ENCODE measurements at regions not wholly inside any gene's neighbourhood (a gene's known extent, or its start where the extent isn't known, plus 50 kb on each side); places are given as distances from the start of the nearest gene placed in this dataset.
"Not testable (repeated sequence)": the region's sequence is repeated elsewhere in the genome, so short reads cannot be mapped to it uniquely, and the experiment has no call there.

GRCh38 chr14:105772710-105773250 is 246.4 kb downstream of the TMEM121 start:
- H4K20me1 ChIP-seq, H3K27ac ChIP-seq, H3K36me3 ChIP-seq, H3K27me3 ChIP-seq, H3K9ac ChIP-seq, H3K4me3 ChIP-seq: not testable (repeated sequence)
- peaks cover 10 to 32% (median 24%) of the 10 kb centered on the region in 10 experiments; a peak in 19 of 20 replicates for H3K4me1 ChIP-seq
- peak overlapping the region in 2 of 11 experiments; percentile 12 to 17; a peak in 2 of 22 replicates for H3K4me2 ChIP-seq
- H3K9me3 ChIP-seq (replicated peaks in 1 of 11): peaks cover 3 to 13% (median 10%) of the 10 kb centered on the region in 11 experiments

- Histone ChIP-seq H3K27me3 (no peaks in the 10 kb centered on the region), H3K4me3 (no peak overlapping the region), H3K9ac (no peak overlapping the region), H3K4me1 (peaks cover 10 to 32% (median 24%) of the 10 kb centered on the region in 10 experiments; a peak in 19 of 20 replicates), H4K20me1 (no peaks in the 10 kb centered on the region), H3K4me2 (peak overlapping the region in 2 of 11 experiments; percentile 15 to 66; a peak in 4 of 22 replicates), H3K9me3 (replicated peaks in 1 of 11) (peaks cover 11 to 21% (median 18%) of the 10 kb centered on the region in 11 experiments), H3K27ac (no peak overlapping the region), H3K36me3 (no peaks in the 10 kb centered on the region)
- no peak for TF ChIP-seq Cebpa-rat (IDR thresholded peaks at IDR 0.05)
Observed at GRCh38 chr14:105773584-105773983, 247.2 kb downstream of the TMEM121 start.

GRCh38 chr14:105774001-105774400 is 247.6 kb downstream of the TMEM121 start:
- no peak for TF ChIP-seq Cebpa-rat (IDR thresholded peaks at IDR 0.05)
- Histone ChIP-seq H3K36me3 (no peaks in the 10 kb centered on the region), H3K27ac (no peak overlapping the region), H4K20me1 (no peaks in the 10 kb centered on the region), H3K9me3 (replicated peaks in 1 of 11) (peaks cover 15 to 25% (median 22%) of the 10 kb centered on the region in 11 experiments), H3K4me3 (no peak overlapping the region), H3K27me3 (no peaks in the 10 kb centered on the region), H3K4me1 (peaks cover 10 to 32% (median 24%) of the 10 kb centered on the region in 10 experiments; a peak in 19 of 20 replicates), H3K9ac (no peak overlapping the region), H3K4me2 (peak overlapping the region in 2 of 11 experiments; percentile 15 to 66; a peak in 5 of 22 replicates)

- not testable (repeated sequence) for H3K9ac ChIP-seq
Observed at GRCh38 chr14:105774585-105775348, 248.4 kb downstream of the TMEM121 start.

GRCh38 chr14:105775349-105775923 is 249.1 kb downstream of the TMEM121 start:
- not testable (repeated sequence) for H3K27me3 ChIP-seq, H3K36me3 ChIP-seq, H3K4me3 ChIP-seq, H4K20me1 ChIP-seq
- Histone ChIP-seq H3K9me3 (replicated peaks in 1 of 11) (peaks cover 29 to 39% (median 37%) of the 10 kb centered on the region in 11 experiments), H3K27ac (peak overlapping the region in 2 of 11 experiments; percentile 7 to 32; a peak in 3 of 22 replicates), H3K4me2 (peak overlapping the region; percentile 35 to 77 (median 66); a peak in 20 of 22 replicates), H3K9ac (peak overlapping the region in 2 of 11 experiments; percentile 15 to 29; a peak in 1 of 22 replicates), H3K4me1 (peaks cover 10 to 32% (median 24%) of the 10 kb centered on the region in 10 experiments; a peak in 19 of 20 replicates)

More at GRCh38 chr14:105774585-105775348, 248.4 kb downstream of the TMEM121 start:
- H3K27ac ChIP-seq, H4K20me1 ChIP-seq, H3K36me3 ChIP-seq, H3K4me3 ChIP-seq, H3K27me3 ChIP-seq: not testable (repeated sequence)
- H3K9me3 ChIP-seq (replicated peaks in 1 of 11): peaks cover 23 to 33% (median 30%) of the 10 kb centered on the region in 11 experiments
- H3K4me1 ChIP-seq: peaks cover 10 to 32% (median 24%) of the 10 kb centered on the region in 10 experiments; a peak in 19 of 20 replicates
- H3K4me2 ChIP-seq: peak overlapping the region; percentile 35 to 77 (median 66); a peak in 18 of 22 replicates

GRCh38 chr14:105776112-105776511 is 249.7 kb downstream of the TMEM121 start:
- H4K20me1 ChIP-seq, H3K27me3 ChIP-seq, H3K4me3 ChIP-seq, H3K36me3 ChIP-seq: not testable (repeated sequence)
- peaks cover 36 to 46% (median 44%) of the 10 kb centered on the region in 11 experiments for H3K9me3 ChIP-seq (replicated peaks in 1 of 11)
- 0 out of 22 replicates have a peak overlapping the region, but pooled peaks of 2 of the 11 experiments have one; percentile 15 to 29 for H3K9ac ChIP-seq
- peak overlapping the region in 1 of 11 experiments; percentile 7; a peak in 1 of 22 replicates for H3K27ac ChIP-seq
- H3K4me1 ChIP-seq: peaks cover 10 to 32% (median 24%) of the 10 kb centered on the region in 10 experiments; a peak in 19 of 20 replicates
- peak overlapping the region in 10 of 11 experiments; percentile 55 to 77 (median 68); a peak in 14 of 22 replicates for H3K4me2 ChIP-seq

GRCh38 chr14:105776924-105777323 is 250.5 kb downstream of the TMEM121 start:
- Histone ChIP-seq H3K4me2 (no peak overlapping the region; a peak in 1 of 22 replicates), H3K27ac (no peak overlapping the region), H3K4me1 (peaks cover 10 to 32% (median 24%) of the 10 kb centered on the region in 10 experiments; a peak in 19 of 20 replicates), H4K20me1 (no peaks in the 10 kb centered on the region), H3K36me3 (no peaks in the 10 kb centered on the region), H3K9me3 (replicated peaks in 1 of 11) (peaks cover 37 to 53% (median 46%) of the 10 kb centered on the region in 11 experiments), H3K4me3 (no peak overlapping the region), H3K9ac (no peak overlapping the region), H3K27me3 (no peaks in the 10 kb centered on the region)
- TF ChIP-seq Cebpa-rat (IDR thresholded peaks at IDR 0.05): no peak

- Histone ChIP-seq H3K4me2 (no peak overlapping the region), H3K9me3 (replicated peaks in 1 of 11) (peaks cover 24 to 46% (median 36%) of the 10 kb centered on the region in 11 experiments), H3K27ac (no peak overlapping the region), H3K27me3 (no peaks in the 10 kb centered on the region), H4K20me1 (no peaks in the 10 kb centered on the region; a peak in 1 of 22 replicates), H3K36me3 (no peaks in the 10 kb centered on the region), H3K9ac (no peak overlapping the region), H3K4me3 (no peak overlapping the region), H3K4me1 (no peaks in the 10 kb centered on the region)
- TF ChIP-seq Cebpa-rat (IDR thresholded peaks at IDR 0.05): no peak
Observed at GRCh38 chr14:105783707-105784106, 257.3 kb downstream of the TMEM121 start.

- Histone ChIP-seq H3K4me2 (peak overlapping the region in 10 of 11 experiments; percentile 1 to 47 (median 20); a peak in 10 of 22 replicates), H3K9me3 (replicated peaks in 1 of 11) (peaks cover 0 to 10% (median 0%) of the 10 kb centered on the region in 11 experiments; a peak in 6 of 22 replicates), H3K27ac (no peak overlapping the region), H4K20me1 (no peaks in the 10 kb centered on the region), H3K4me3 (no peak overlapping the region), H3K36me3 (no peaks in the 10 kb centered on the region), H3K27me3 (no peaks in the 10 kb centered on the region), H3K4me1 (peaks cover 0 to 8% (median 7%) of the 10 kb centered on the region in 10 experiments; a peak in 14 of 20 replicates), H3K9ac (no peak overlapping the region)
- no peak for TF ChIP-seq Cebpa-rat (IDR thresholded peaks at IDR 0.05)
Observed at GRCh38 chr14:105793836-105794235, 267.5 kb downstream of the TMEM121 start.

All from BLaER1 treated with 17β-estradiol and CSF1 and Interleukin-3, amounts not matched to agents 10 nM and 100 nM (cell line).